ENCODE measurements at regions not wholly inside any gene's neighbourhood (a gene's known extent, or its start where the extent isn't known, plus 50 kb on each side); places are given as distances from the start of the nearest gene placed in this dataset.
"Not testable (repeated sequence)": the region's sequence is repeated elsewhere in the genome, so short reads cannot be mapped to it uniquely, and the experiment has no call there.

DNA sequence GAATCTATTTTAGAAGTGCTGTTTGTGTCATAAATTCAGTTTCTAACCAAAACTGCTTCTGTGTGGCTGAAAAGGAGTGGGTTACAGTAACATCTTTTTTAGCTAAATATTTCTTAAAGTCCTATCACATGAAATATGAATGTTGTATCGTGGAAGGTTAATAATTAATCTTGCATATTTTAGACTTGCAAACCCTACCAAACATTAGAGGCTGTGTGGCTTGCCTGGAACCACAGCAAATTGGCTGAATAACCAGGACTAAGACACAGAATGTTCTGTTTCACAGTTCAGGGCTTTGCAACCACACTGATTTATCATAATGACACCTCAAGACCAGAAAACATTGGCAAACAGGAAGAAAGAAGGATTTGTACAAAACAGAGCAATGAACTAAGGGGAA, 208.9 kb upstream of the CNTNAP5 start:
- H3K36me3 Mint-ChIP-seq = no peaks in the 10 kb centered on the region
- no peak overlapping the region for H3K27ac Mint-ChIP-seq

DNA sequence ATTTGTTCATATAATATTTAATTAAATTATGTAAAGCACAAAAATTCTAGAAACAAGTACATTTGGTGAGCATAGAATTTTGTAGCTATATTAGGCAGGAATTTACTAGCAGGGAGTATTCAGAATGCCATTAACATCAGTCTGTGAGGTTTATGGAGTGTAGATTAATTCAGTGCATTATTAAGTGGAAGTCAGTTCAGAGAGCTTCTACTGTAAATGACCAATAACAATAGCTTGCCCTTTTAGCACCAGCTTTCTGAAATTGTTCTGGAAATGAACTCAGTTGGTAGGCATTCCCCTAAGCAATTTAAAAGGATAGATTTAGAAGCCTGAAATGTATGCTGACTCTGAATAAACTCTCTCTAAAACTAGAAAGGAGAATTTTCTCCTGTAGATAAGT, 208.2 kb upstream of the CNTNAP5 start:
- Mint-ChIP-seq H3K4me3 (no peak overlapping the region), H3K27ac (no peak overlapping the region), H3K9me3 (peaks cover 0 to 12% (median 4%) of the 10 kb centered on the region in 3 donors)

More for the DNA sequence above, 208.9 kb upstream of the CNTNAP5 start:
- Mint-ChIP-seq H3K9me3 (peaks cover 0 to 15% (median 4%) of the 10 kb centered on the region in 3 donors), H3K4me1 (no peaks in the 10 kb centered on the region), H3K4me3 (no peak overlapping the region), H3K27me3 (no peaks in the 10 kb centered on the region)

DNA sequence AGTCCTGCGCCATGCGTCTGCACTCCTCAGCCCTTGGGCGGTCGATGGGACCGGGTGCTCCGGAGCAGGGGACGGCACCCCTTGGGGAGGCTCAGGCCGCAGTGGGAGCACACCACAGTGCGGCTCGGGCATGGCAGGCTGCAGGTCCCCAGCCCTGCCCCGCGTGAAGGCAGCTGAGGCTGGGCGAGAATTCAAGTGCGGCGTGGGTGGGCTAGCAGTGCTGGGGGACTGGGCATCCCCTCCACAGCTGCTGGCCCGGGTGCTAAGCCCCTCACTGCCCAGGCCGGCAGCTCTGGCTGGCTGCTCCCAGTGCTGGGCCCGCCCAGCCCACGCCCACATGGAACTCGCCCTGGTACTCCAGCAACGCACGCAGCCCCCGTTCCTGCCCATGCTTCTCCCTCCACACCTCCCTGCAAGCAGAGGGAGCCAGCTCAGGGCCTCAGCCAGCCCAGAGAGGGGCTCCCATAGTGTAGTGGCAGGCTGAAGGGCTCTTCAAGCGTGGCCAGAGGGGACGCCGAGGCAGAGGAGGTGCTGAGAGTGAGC, 198.3 kb upstream of the CNTNAP5 start:
- Mint-ChIP-seq H3K4me3 (no peak overlapping the region), H3K9me3 (peaks cover 2 to 28% (median 2%) of the 10 kb centered on the region in 3 donors), H3K4me1 (no peaks in the 10 kb centered on the region), H3K27me3 (no peaks in the 10 kb centered on the region), H3K27ac (no peak overlapping the region), H3K36me3 (no peaks in the 10 kb centered on the region)

More for the DNA sequence above, 208.2 kb upstream of the CNTNAP5 start:
- H3K4me1 Mint-ChIP-seq = no peaks in the 10 kb centered on the region
- H3K27me3 Mint-ChIP-seq = no peaks in the 10 kb centered on the region
- no peaks in the 10 kb centered on the region for H3K36me3 Mint-ChIP-seq

DNA sequence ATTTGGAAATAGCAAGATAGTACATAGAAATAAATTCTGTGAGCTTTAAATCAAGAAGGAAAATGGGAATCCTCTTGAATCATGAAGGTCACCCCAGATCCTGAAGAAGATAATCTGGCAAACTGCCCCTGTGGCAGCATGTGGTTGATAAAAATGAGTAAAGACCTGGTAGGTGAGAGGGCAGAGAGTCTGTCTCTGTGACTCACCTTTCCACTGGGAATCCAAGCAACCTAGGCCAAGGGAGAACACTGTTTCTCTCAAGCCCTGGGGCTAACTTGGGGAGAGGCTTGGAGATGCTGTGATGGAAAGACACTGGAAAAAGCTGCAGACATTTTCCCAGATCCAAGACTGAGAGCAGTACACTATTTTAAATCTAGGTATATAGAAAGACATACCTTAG, 185.8 kb upstream of the CNTNAP5 start:
- Mint-ChIP-seq H3K9me3 (peaks cover 0 to 21% (median 6%) of the 10 kb centered on the region in 3 donors), H3K27ac (no peak overlapping the region), H3K27me3 (no peaks in the 10 kb centered on the region), H3K4me1 (no peaks in the 10 kb centered on the region), H3K4me3 (no peak overlapping the region), H3K36me3 (no peaks in the 10 kb centered on the region)

DNA sequence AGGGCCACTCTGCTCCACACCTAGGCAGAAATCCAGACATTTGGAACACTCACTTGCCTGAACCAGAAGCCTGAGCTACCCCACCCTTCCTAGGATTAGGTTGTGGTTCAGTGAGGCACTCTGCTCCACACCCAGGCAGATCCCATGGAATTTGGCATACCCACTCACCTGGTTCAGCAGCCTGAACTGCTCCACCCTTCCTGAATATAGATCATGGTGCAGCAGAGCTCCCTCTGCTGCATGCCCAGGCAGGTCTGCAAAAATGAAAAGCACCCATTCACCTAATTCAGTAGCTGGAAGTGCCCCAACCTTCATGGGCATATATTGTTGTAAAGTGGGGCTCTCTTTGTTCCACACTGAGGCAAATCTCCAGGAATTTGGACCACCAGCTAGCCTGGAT, 185.1 kb upstream of the CNTNAP5 start:
- H3K36me3 Mint-ChIP-seq = no peaks in the 10 kb centered on the region
- peaks cover 0 to 17% (median 6%) of the 10 kb centered on the region in 3 donors for H3K9me3 Mint-ChIP-seq
- no peak overlapping the region for H3K27ac Mint-ChIP-seq
- H3K4me3 Mint-ChIP-seq = no peak overlapping the region
- no peaks in the 10 kb centered on the region for H3K27me3 Mint-ChIP-seq
- H3K4me1 Mint-ChIP-seq = no peaks in the 10 kb centered on the region

DNA sequence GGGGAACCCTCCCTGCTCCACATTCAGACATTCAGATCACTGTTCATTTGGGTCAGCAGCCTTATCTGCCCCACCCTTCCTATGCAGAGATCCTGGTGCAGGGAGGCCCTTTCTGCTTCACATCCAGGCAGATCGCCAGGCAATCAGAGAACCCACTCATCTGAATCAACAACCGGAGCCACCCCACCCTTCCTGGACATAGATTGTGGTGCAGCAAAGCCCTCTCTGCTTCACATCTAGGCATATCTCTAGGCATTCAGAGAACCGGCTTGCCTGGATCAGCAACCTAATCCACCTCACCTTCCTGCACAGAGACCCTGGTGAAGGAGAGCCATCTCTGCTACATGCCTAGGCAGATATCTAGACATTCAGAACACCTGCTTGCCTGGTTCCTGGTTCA, 184.5 kb upstream of the CNTNAP5 start:
- Mint-ChIP-seq H3K27ac (no peak overlapping the region), H3K36me3 (no peaks in the 10 kb centered on the region), H3K4me3 (no peak overlapping the region), H3K9me3 (peaks cover 0 to 16% (median 8%) of the 10 kb centered on the region in 3 donors), H3K4me1 (no peaks in the 10 kb centered on the region), H3K27me3 (no peaks in the 10 kb centered on the region)

DNA sequence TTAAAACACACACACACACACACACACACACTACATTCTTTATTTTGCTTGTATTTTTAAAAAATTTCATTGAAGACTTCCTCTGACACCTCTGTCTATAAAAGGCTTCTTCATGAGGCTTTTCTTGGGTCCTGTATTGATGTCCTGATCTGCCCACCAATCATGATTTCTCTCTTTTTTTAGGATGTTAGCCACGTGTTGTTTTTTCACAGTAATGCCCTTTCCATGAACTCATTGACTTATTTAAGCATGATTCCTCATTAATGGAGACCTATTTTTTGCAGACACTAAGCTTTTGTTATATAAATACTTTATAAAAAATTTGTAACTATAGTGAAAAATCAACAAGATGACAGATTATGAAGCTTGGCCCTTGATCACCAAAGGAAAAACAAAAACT, 173.8 kb upstream of the CNTNAP5 start:
- Mint-ChIP-seq H3K9me3 (peaks cover 2 to 14% (median 5%) of the 10 kb centered on the region in 3 donors), H3K27me3 (no peaks in the 10 kb centered on the region)

DNA sequence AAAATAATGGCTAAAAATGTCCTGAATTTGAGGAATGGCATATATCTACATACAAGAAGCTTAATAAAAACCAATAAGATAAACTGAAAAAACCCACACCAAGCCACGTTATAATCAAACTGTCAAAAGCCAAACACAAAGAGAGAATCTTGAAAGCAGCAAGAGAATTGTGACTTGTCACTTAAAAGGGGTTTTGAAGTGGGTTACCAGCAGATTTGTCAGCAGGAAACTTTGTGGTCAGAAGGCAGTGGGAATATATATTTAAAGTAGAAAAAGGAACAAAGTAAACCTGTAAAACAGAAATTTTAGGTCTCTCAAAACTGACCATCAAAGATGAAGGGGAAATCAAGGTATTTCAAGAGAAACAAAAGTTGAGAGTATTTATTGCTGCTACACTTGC, 171.9 kb upstream of the CNTNAP5 start:
- Mint-ChIP-seq H3K4me1 (peaks cover 0 to 4% (median 0%) of the 10 kb centered on the region in 3 donors), H3K4me3 (no peak overlapping the region), H3K9me3 (peaks cover under 1 to 24% (median 4%) of the 10 kb centered on the region in 3 donors), H3K27me3 (no peaks in the 10 kb centered on the region), H3K36me3 (no peaks in the 10 kb centered on the region), H3K27ac (no peak overlapping the region)

More for the DNA sequence above, 173.8 kb upstream of the CNTNAP5 start:
- Mint-ChIP-seq H3K4me3 (no peak overlapping the region), H3K4me1 (peaks cover 0 to 4% (median 0%) of the 10 kb centered on the region in 3 donors), H3K36me3 (no peaks in the 10 kb centered on the region), H3K27ac (no peak overlapping the region)

DNA sequence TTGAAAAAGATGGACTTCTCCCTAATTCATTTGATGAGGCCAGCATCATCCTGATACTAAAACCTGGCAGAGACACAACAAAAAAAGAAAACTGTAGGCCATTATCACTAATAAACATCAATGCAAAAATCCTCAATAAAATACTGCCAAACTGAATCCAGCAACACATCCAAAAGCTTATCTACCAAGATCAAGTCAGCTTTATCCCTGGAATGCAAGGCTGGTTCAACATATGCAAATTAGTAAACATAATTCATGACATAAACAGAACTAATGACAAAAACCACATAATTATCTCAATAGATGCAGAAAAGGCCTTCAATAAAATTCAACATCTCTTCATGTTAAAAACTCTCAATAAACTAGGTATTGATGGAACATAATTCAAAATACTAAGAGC, 166.1 kb upstream of the CNTNAP5 start:
- not testable (repeated sequence) for H3K36me3 Mint-ChIP-seq, H3K4me3 Mint-ChIP-seq, H3K27me3 Mint-ChIP-seq, H3K27ac Mint-ChIP-seq, H3K4me1 Mint-ChIP-seq
- peaks cover 8 to 39% (median 11%) of the 10 kb centered on the region in 3 donors for H3K9me3 Mint-ChIP-seq

DNA sequence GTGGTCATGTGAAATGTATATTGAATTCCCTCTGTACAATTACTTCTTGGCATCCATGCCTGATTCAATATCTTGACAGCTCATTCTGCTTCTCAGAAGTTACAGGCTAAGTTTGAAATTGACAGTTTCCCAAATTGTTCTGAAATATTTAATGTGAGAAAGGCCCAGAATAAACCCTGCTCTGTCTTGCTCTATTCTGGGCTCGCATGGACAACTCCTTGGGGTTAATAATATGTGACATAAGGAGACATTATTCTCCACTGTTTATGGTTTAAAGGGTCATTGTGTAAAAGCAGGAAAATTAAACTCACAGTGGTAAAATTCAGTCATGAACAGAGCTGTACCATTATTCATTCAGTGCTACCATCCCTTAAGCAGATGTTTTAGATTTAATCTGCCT, 160.7 kb upstream of the CNTNAP5 start:
- no peaks in the 10 kb centered on the region for H3K27me3 Mint-ChIP-seq
- no peak overlapping the region for H3K27ac Mint-ChIP-seq
- H3K4me1 Mint-ChIP-seq = no peaks in the 10 kb centered on the region
- peaks cover 1% of the 10 kb centered on the region for H3K36me3 Mint-ChIP-seq
- no peak overlapping the region for H3K4me3 Mint-ChIP-seq
- peaks cover 4 to 21% (median 5%) of the 10 kb centered on the region in 3 donors for H3K9me3 Mint-ChIP-seq

DNA sequence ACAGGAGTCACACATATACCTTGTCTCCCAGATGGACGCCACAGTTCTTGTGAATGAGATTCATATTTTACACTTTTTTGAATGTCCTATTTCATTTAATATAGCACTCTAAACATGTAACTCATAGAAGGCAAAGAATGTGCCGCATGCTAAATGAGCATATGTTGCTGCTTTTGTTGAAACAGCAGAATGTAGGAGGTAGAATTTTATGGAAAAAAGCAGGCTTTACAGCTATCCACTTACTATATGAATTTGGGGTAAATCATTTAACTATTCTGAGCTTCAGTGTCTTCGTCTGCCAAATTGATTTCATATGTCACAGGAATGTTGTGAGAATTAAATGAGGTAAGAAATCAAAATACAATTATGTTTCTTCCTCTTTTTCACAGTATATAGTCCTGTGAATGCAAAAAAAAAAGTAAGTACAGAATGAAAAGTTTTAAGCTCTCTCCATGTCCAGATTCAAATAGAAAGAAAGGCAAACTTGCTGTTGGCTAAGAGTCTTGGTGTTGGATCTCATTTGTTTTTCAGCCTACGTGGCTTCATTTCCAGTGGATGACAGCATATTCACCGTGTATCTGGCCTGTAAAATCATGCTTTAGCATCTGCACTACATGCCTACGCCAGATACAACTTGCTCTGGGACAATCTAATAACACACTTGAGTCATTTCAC, 154.7 kb upstream of the CNTNAP5 start:
- Mint-ChIP-seq H3K27ac (no peak overlapping the region), H3K9me3 (peaks cover under 1 to 8% (median 3%) of the 10 kb centered on the region in 3 donors), H3K4me3 (no peak overlapping the region), H3K4me1 (no peaks in the 10 kb centered on the region), H3K27me3 (no peaks in the 10 kb centered on the region), H3K36me3 (no peaks in the 10 kb centered on the region)

DNA sequence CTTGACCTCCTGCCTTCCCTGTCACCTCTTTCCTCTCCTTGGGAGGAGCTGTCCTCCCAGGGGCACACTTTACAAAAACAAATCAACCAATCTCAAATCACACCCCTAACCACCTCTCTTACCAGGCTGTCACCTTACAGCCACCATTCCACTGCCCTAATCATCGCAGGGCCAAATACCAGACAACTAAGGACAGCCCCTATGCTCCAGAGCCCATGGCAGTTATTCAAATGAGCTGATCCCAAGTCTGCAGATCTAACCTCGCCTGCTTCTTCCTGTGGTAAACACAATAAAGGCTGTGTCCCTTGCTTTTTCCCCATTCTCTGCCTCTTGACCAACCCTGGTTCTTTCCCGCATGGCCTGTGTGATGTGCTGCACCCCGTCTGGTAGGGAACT, 154.2 kb upstream of the CNTNAP5 start:
- Mint-ChIP-seq H3K4me3 (no peak overlapping the region), H3K27me3 (no peaks in the 10 kb centered on the region), H3K9me3 (peaks cover 3 to 8% (median 6%) of the 10 kb centered on the region in 3 donors), H3K4me1 (no peaks in the 10 kb centered on the region), H3K27ac (no peak overlapping the region), H3K36me3 (no peaks in the 10 kb centered on the region)

DNA sequence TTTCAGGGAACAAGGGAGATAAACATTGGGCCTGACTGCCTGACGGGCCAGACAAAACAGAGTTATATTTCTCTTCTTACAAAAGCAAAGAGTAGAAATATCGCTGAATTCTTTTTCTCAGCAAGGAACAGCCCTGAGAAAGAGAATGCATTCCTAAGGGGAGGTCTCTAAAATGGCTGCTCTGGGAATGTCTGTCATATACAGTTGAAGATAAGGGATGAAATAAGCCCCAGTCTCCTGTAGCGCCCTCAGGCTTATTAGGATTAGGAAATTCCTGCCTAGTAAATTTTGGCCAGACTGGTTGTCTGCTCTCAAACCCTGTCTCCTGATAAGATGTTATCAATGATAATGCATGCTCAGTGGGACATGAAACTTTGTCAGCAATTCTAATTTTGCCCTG, 134.9 kb upstream of the CNTNAP5 start:
- Mint-ChIP-seq H3K9me3 (peaks cover 6 to 17% (median 6%) of the 10 kb centered on the region in 3 donors), H3K36me3 (peaks cover 2% of the 10 kb centered on the region), H3K27ac (no peak overlapping the region), H3K4me3 (no peak overlapping the region), H3K27me3 (no peaks in the 10 kb centered on the region), H3K4me1 (peaks cover 0 to 2% (median 0%) of the 10 kb centered on the region in 3 donors)

DNA sequence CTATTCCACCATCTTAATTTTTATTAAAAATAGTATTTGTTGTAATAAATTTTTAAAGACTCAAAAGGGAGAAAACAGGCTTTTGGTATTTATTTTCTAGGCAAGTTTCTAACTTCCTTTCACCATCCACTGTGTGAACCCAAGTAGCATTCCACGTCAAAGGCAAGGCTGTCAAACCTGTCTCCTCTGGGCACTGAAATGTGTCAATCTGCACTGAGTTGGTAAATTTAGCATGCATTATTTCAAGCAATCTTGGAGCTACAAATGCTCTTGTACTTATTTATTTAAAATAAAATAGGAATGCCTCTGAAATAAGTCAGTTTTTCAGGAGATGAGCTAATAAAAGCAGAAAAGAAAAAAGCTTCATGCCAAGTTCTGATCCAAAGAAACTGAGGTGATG, 130.9 kb upstream of the CNTNAP5 start:
- Mint-ChIP-seq H3K4me3 (no peak overlapping the region), H3K4me1 (peaks cover 0 to 2% (median 0%) of the 10 kb centered on the region in 3 donors), H3K27me3 (no peaks in the 10 kb centered on the region), H3K27ac (no peak overlapping the region), H3K9me3 (peaks cover 6 to 19% (median 10%) of the 10 kb centered on the region in 3 donors), H3K36me3 (peaks cover 2% of the 10 kb centered on the region)

DNA sequence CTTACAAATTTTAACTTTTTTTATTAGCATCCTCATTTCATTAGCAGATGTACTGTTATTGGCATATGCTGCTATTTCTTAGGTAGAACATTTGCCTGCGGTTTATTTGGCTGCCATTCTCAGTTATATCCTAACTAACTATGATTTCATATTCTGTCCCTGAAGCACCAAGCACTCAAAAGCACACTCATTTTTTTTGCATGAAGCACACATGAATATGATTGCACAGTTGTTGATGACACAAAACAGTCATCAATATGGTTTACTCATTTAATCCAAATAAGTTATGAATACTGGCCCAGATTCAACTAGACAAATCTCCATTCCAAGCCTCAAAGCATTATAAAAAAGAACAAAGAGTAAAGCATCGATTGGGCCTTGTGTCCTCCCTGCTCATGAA, 129.4 kb upstream of the CNTNAP5 start:
- H3K4me3 Mint-ChIP-seq = no peak overlapping the region
- H3K27ac Mint-ChIP-seq = no peak overlapping the region
- no peaks in the 10 kb centered on the region for H3K27me3 Mint-ChIP-seq
- peaks cover 2% of the 10 kb centered on the region for H3K36me3 Mint-ChIP-seq
- peaks cover 8 to 21% (median 8%) of the 10 kb centered on the region in 3 donors for H3K9me3 Mint-ChIP-seq
- peaks cover 0 to 2% (median 0%) of the 10 kb centered on the region in 3 donors for H3K4me1 Mint-ChIP-seq

DNA sequence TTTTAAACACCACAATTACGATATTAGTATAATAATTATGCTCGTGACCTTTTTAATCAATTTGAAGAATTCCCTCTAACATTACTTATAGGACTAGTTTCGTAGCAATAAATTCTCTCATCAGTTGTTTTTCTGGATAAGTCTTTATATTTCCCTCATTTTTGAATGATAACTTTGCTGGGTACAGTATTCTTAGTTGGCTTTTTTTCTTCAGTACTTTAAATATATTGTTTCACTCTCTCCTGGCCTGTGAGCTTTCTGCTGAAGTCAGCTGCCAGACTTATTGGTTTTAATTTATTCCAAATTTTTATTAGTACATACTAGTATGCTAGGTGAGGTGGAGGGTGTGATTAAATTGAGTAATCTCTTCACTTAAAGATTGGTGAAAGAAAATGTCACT, 123.8 kb upstream of the CNTNAP5 start:
- Mint-ChIP-seq H3K4me1 (no peaks in the 10 kb centered on the region), H3K27me3 (no peaks in the 10 kb centered on the region), H3K4me3 (no peak overlapping the region), H3K27ac (no peak overlapping the region), H3K9me3 (peaks cover 2 to 18% (median 9%) of the 10 kb centered on the region in 3 donors), H3K36me3 (no peaks in the 10 kb centered on the region)
